Transverse colon (tissue), 4 donors: ENCODE measurements at regions not wholly inside any gene's neighbourhood (a gene's known extent, or its start where the extent isn't known, plus 50 kb on each side); places are given as distances from the start of the nearest gene placed in this dataset.

Experiments
- EP300 ChIP-seq: sonication (generic); formaldehyde crosslinking; IDR thresholded peaks from one replicate; pipeline ENCODE4 v1.6.1; 2017; ENCODE audit warnings: antibody characterized with exemption, low read depth
- POLR2A ChIP-seq: fragments of 450-650 bp; IDR thresholded peaks from one replicate; pipeline ENCODE4 v1.6.1; 2016; ENCODE audit warnings: antibody characterized with exemption, mild to moderate bottlenecking, moderate library complexity
- POLR2AphosphoS5 ChIP-seq, 3 donors: sonication (generic); formaldehyde crosslinking; IDR thresholded peaks; one replicate each; pipeline ENCODE4 v1.6.1; 2016; ENCODE audit warnings: antibody characterized with exemption in 3 of 3
- TF ChIP-seq, protein P1 (sequence below), 5 experiments: fragments of 200-600 bp in 3 of 5; fragments of 450-650 bp in 2 of 5; sonication (generic) in 3 of 5; IDR thresholded peaks; 1 replicate in 2 of 5; 2 replicates in 3 of 5; pipeline ENCODE4 v1.5.1; 2016 to 2017; ENCODE audit warnings: antibody characterized with exemption in 5 of 5, inconsistent platforms in 3 of 5, mild to moderate bottlenecking in 2 of 5, moderate library complexity in 1 of 5

DNA sequence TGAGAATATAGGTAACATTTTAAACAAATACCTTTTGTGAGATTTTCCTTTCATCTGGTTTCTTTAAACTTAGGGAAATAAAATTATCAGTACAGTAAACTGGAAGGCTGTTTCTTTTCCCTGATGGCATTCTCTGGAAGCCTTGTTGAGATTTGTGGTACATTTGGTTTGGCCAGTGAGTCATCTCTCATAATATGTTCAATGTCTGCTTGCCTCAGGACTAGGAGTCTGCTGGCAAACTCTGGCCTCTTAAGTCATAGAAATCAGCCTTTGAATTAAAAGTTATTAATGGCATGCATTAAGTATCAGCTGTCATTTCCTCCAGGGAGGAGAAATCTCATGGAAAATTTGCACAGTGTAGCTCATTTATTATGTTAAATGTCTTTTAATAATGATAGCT, 316.6 kb upstream of the KIAA1217 start:
- TF ChIP-seq, protein P1, sequence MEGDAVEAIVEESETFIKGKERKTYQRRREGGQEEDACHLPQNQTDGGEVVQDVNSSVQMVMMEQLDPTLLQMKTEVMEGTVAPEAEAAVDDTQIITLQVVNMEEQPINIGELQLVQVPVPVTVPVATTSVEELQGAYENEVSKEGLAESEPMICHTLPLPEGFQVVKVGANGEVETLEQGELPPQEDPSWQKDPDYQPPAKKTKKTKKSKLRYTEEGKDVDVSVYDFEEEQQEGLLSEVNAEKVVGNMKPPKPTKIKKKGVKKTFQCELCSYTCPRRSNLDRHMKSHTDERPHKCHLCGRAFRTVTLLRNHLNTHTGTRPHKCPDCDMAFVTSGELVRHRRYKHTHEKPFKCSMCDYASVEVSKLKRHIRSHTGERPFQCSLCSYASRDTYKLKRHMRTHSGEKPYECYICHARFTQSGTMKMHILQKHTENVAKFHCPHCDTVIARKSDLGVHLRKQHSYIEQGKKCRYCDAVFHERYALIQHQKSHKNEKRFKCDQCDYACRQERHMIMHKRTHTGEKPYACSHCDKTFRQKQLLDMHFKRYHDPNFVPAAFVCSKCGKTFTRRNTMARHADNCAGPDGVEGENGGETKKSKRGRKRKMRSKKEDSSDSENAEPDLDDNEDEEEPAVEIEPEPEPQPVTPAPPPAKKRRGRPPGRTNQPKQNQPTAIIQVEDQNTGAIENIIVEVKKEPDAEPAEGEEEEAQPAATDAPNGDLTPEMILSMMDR (IDR thresholded peaks at IDR 0.05), result no peak
- TF ChIP-seq POLR2A (no peak), EP300 (no peak), POLR2AphosphoS5 (IDR thresholded peaks at IDR 0.05) (no peak)
